Vagina (tissue), 2 donors: ENCODE measurements at regions not wholly inside any gene's neighbourhood (a gene's known extent, or its start where the extent isn't known, plus 50 kb on each side); places are given as distances from the start of the nearest gene placed in this dataset.

Experiments used
- POLR2A ChIP-seq, 2 donors: fragments of 450-650 bp; IDR thresholded peaks; one replicate each; pipeline ENCODE4 v1.6.1; 2017; ENCODE audit warnings: antibody characterized with exemption in 2 of 2, mild to moderate bottlenecking in 2 of 2, moderate library complexity in 2 of 2
- POLR2AphosphoS5 ChIP-seq, 2 donors: sonication (generic); formaldehyde crosslinking; IDR thresholded peaks; one replicate each; pipeline ENCODE4 v1.9.0; 2017; ENCODE audit warnings: antibody characterized with exemption in 2 of 2, mild to moderate bottlenecking in 2 of 2, low read depth in 1 of 2; ENCODE audit not compliant: insufficient read depth in 1 of 2
- TF ChIP-seq, protein P1 (sequence below), 3 experiments: fragments of 450-650 bp in 2 of 3; fragments of 200-600 bp in 1 of 3; sonication (generic) in 1 of 3; IDR thresholded peaks; one replicate each; pipeline ENCODE4 v1.5.1; 2017 to 2019; ENCODE audit warnings: antibody characterized with exemption in 3 of 3, mild to moderate bottlenecking in 2 of 3, moderate library complexity in 2 of 3

DNA sequence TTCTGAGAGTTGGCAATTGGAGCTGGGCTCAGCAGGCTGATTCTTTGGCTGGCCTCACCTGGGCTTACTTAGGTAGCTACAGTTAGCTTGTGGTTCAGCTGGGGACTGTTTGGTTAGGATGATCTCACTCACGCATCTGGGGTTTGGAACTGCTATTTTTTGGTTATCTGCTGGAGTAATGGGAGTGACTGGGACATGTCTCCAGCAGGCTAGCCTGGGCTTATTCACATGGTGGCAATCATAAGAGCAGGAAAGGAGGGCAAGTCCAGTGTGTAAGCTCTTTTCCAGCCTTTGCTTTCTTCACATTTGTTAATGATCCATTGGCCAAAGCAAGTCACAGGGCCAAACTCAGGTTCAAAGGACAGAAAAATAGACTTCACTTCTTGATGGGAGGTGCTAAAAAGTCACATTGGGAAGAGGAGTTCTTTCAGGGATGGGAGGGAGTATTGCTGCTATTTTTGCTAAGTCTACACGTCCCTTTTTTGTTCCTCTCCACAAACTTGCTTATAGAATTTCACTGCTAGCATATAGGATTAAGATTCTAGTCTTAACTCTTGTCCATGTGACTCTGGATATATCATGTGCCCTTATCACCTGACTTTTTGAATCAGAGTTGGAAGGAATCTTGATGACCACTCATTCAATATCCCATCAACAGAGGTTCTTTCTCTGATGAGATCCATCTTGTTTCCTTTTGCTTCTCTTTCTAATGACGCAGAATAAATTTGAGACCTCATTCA, 174.0 kb downstream of the ZFP36L2 start:
- TF ChIP-seq, protein P1, sequence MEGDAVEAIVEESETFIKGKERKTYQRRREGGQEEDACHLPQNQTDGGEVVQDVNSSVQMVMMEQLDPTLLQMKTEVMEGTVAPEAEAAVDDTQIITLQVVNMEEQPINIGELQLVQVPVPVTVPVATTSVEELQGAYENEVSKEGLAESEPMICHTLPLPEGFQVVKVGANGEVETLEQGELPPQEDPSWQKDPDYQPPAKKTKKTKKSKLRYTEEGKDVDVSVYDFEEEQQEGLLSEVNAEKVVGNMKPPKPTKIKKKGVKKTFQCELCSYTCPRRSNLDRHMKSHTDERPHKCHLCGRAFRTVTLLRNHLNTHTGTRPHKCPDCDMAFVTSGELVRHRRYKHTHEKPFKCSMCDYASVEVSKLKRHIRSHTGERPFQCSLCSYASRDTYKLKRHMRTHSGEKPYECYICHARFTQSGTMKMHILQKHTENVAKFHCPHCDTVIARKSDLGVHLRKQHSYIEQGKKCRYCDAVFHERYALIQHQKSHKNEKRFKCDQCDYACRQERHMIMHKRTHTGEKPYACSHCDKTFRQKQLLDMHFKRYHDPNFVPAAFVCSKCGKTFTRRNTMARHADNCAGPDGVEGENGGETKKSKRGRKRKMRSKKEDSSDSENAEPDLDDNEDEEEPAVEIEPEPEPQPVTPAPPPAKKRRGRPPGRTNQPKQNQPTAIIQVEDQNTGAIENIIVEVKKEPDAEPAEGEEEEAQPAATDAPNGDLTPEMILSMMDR (IDR thresholded peaks at IDR 0.05), result no peak
- TF ChIP-seq POLR2A (IDR thresholded peaks at IDR 0.05), result no peak
- no peak for TF ChIP-seq POLR2AphosphoS5 (IDR thresholded peaks at IDR 0.05; ENCODE audit: insufficient read depth in 1 of 2, low read depth in 1 of 2)
